HCT116 (cell line): ENCODE measurements at regions not wholly inside any gene's neighbourhood (a gene's known extent, or its start where the extent isn't known, plus 50 kb on each side); places are given as distances from the start of the nearest gene placed in this dataset.

ENCODE experiments used
- ATAC-seq: fragments of 200-7000 bp; cut with Tn5 transposase; 2 replicates; pipeline ENCODE4 v1.9.1; 2020; ENCODE audit warnings: mild to moderate bottlenecking, moderate library complexity
- BruUV-seq: library from RNA; stranded (reverse); fragments of 400-500 nt; replicated peaks from 2 replicates; lab custom pipeline; 2021; lab: Mats Ljungman, UMichigan
- CTCF ChIA-PET: fragments of 300-600 bp; sonication (Branson Sonifier 250); formaldehyde crosslinking; loops from one replicate; lab custom pipeline; 2021; ENCODE audit warnings: antibody characterized with exemption; lab: Charles Lee
- POLR2A ChIA-PET: fragments of 300-600, 350-600 bp; sonication (Branson Sonifier 250); formaldehyde crosslinking; loops from one replicate; lab custom pipeline; 2021; ENCODE audit warnings: antibody characterized with exemption; lab: Charles Lee
- RAD21 ChIA-PET, 2 experiments: fragments of 300-600 bp; sonication (Branson Sonifier 250); formaldehyde crosslinking; loops; one replicate each; lab custom pipeline; 2023; ENCODE audit warnings: low total read pairs in 2 of 2; ENCODE audit not compliant: uncharacterized antibody in 2 of 2, unreplicated experiment in 2 of 2, low non-redundant PET in 1 of 2; lab: Charles Lee
- DNase-seq: peaks from one replicate; pipeline ENCODE4 v3.0.0-alpha.2; 2010; ENCODE audit warnings: low read depth, low spot score
- H2AFZ ChIP-seq: fragments of 200-600 bp; shearing (Covaris generic), sonication (generic); 2 replicates; pipeline ENCODE4 v1.6.1; 2017; ENCODE audit warnings: low read depth, mixed run types, mixed read lengths, antibody characterized with exemption, low read length; ENCODE audit not compliant: poor library complexity, severe bottlenecking
- H3K27ac ChIP-seq: 2 replicates; pipeline ENCODE4 v1.5.1; 2012; ENCODE audit warnings: low read depth, low read length
- H3K27me3 ChIP-seq: fragments of 200-600 bp; sonication (generic); 2 replicates; pipeline ENCODE4 v1.6.1; 2016; ENCODE audit warnings: mixed run types, low read length, mixed read lengths; ENCODE audit not compliant: insufficient read depth
- H3K36me3 ChIP-seq, 2 experiments: fragments of 200-500 bp in 1 of 2; fragments of 200-600 bp in 1 of 2; sonication (Bioruptor generic) in 1 of 2; sonication (generic) in 1 of 2; 2 replicates each; pipeline versions ENCODE4 v1.5.1 to v1.6.1; 2014 to 2016; ENCODE audit warnings: low read length in 2 of 2, inconsistent platforms in 1 of 2, mixed read lengths in 1 of 2, mixed run types in 1 of 2; ENCODE audit not compliant: insufficient read depth in 2 of 2, control insufficient read depth in 1 of 2
- H3K4me1 ChIP-seq, 2 experiments: fragments of 200-600 bp in 1 of 2; sonication (generic) in 1 of 2; 2 replicates each; pipeline versions ENCODE4 v1.5.1 to v1.6.1; 2012 to 2017; ENCODE audit warnings: low read length in 2 of 2, inconsistent platforms in 1 of 2, mild to moderate bottlenecking in 1 of 2, mixed read lengths in 1 of 2, mixed run types in 1 of 2, moderate library complexity in 1 of 2; ENCODE audit not compliant: insufficient read depth in 2 of 2, control insufficient read depth in 1 of 2
- H3K4me2 ChIP-seq: fragments of 200-600 bp; sonication (generic); 2 replicates; pipeline ENCODE4 v1.6.1; 2017; ENCODE audit warnings: mixed run types, low read length, mixed read lengths
- H3K4me3 ChIP-seq, 2 experiments: fragments of 200-600 bp in 1 of 2; sonication (generic) in 1 of 2; replicated peaks in 1 of 2; 2 replicates each; pipeline ENCODE4 v1.5.1; 2011 to 2016; ENCODE audit warnings: low read length in 2 of 2, control low read depth in 1 of 2, low read depth in 1 of 2, mild to moderate bottlenecking in 1 of 2, mixed read lengths in 1 of 2, mixed run types in 1 of 2
- H3K79me2 ChIP-seq: fragments of 200-600 bp; sonication (generic); 2 replicates; pipeline ENCODE4 v1.6.1; 2017; ENCODE audit warnings: mild to moderate bottlenecking, mixed run types, low read length, moderate library complexity, mixed read lengths; ENCODE audit not compliant: insufficient read depth
- H3K9ac ChIP-seq: fragments of 200-600 bp; sonication (generic); 2 replicates; pipeline ENCODE4 v1.6.1; 2016; ENCODE audit warnings: low read length, mixed read lengths
- H3K9me2 ChIP-seq: fragments of 200-600 bp; sonication (generic), shearing (Covaris generic); 2 replicates; pipeline ENCODE4 v1.6.1; 2017; ENCODE audit warnings: mixed run types, mild to moderate bottlenecking, moderate library complexity; ENCODE audit not compliant: insufficient read depth
- H3K9me3 ChIP-seq, 2 experiments: fragments of 200-500 bp in 1 of 2; fragments of 200-600 bp in 1 of 2; sonication (Bioruptor generic) in 1 of 2; sonication (generic) in 1 of 2; 2 replicates each; pipeline ENCODE4 v1.6.1; 2014 to 2017; ENCODE audit warnings: low read length in 2 of 2, mixed read lengths in 2 of 2, inconsistent platforms in 1 of 2, low read depth in 1 of 2, mild to moderate bottlenecking in 1 of 2, mixed run types in 1 of 2, moderate library complexity in 1 of 2; ENCODE audit not compliant: control insufficient read depth in 1 of 2, insufficient read depth in 1 of 2
- H4K20me1 ChIP-seq: fragments of 200-600 bp; sonication (generic), shearing (Covaris generic); 2 replicates; pipeline ENCODE4 v1.6.1; 2017; ENCODE audit warnings: mixed run types, mild to moderate bottlenecking, moderate library complexity; ENCODE audit not compliant: insufficient read depth
- CEBPB ChIP-seq: IDR thresholded peaks from 2 replicates; pipeline ENCODE4 v1.6.1; 2012; ENCODE audit warnings: low read depth
- POLR2AphosphoS5 ChIP-seq: IDR thresholded peaks from 2 replicates; pipeline ENCODE4 v1.6.1; 2011; ENCODE audit warnings: mild to moderate bottlenecking, low read depth, low read length, moderate library complexity
- REST ChIP-seq: IDR thresholded peaks from 2 replicates; pipeline ENCODE4 v1.6.1; 2012; ENCODE audit warnings: low read depth
- SRF ChIP-seq: IDR thresholded peaks from 2 replicates; pipeline ENCODE4 v1.6.1; 2012; ENCODE audit warnings: low read depth
- intact Hi-C: fragments of 100-400 bp; cut with micrococcal nuclease; formaldehyde crosslinking; loops from 2 replicates; pipeline ENCODE4 v1.10.0; 2022
- TF ChIP-seq, protein P1 (sequence below): IDR thresholded peaks from 2 replicates; pipeline ENCODE4 v1.6.1; 2012

DNA sequence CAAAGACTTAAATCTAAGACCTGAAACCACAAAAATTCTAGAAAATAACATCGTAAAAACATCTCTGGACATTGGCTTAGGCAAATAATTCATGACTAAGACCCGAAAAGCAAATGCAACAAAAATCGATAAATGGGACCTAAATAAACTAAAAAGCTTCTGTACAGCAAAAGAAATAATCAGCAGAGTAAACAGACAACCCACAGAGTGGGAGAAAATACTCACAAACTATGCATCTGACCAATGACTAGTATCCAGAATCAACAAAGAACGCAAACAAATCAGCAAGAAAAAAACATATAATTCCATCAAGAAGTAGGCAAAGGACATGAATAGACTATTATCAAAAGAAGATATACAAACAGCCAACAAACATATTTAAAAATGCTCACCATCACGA is 749.4 kb downstream of the PLOD2 start:
- ChIA-PET CTCF (no interaction called here), POLR2A (no interaction called here), RAD21 (no interaction called here)
- no peaks in the 10 kb centered on the region for H3K79me2 ChIP-seq
- intact Hi-C loops: no loop called here
- DNase-seq: no peak
- H4K20me1 ChIP-seq: no peaks in the 10 kb centered on the region
- H3K9me2 ChIP-seq: no peaks in the 10 kb centered on the region
- ATAC-seq: no peak
- H3K27me3 ChIP-seq: no peaks in the 10 kb centered on the region
- H3K27ac ChIP-seq: no peak overlapping the region
- no peak for TF ChIP-seq SRF
- TF ChIP-seq POLR2AphosphoS5: no peak
- TF ChIP-seq REST: no peak
- H3K4me3 ChIP-seq: no peak overlapping the region
- no peaks in the 10 kb centered on the region for H3K36me3 ChIP-seq
- BruUV-seq: no TSS peak
- no peaks in the 10 kb centered on the region for H3K9me3 ChIP-seq
- H3K9ac ChIP-seq: no peak overlapping the region
- H3K4me2 ChIP-seq: no peak overlapping the region
- no peak overlapping the region for H2AFZ ChIP-seq
- H3K4me1 ChIP-seq: no peaks in the 10 kb centered on the region

- H4K20me1 ChIP-seq: no peaks in the 10 kb centered on the region
- no peak overlapping the region for H2AFZ ChIP-seq
- no peaks in the 10 kb centered on the region for H3K27me3 ChIP-seq
- ATAC-seq: no peak
- TF ChIP-seq CEBPB: no peak
- TF ChIP-seq, protein P1, sequence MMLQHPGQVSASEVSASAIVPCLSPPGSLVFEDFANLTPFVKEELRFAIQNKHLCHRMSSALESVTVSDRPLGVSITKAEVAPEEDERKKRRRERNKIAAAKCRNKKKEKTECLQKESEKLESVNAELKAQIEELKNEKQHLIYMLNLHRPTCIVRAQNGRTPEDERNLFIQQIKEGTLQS: no peak
- no peaks in the 10 kb centered on the region for H3K36me3 ChIP-seq
- H3K4me3 ChIP-seq: no peak overlapping the region
- H3K4me1 ChIP-seq: no peaks in the 10 kb centered on the region
- no peak overlapping the region for H3K9ac ChIP-seq
- ChIA-PET CTCF (no interaction called here), RAD21 (no interaction called here), POLR2A (no interaction called here)
- DNase-seq: no peak
- no peaks in the 10 kb centered on the region for H3K9me3 ChIP-seq
- H3K79me2 ChIP-seq: no peaks in the 10 kb centered on the region
- no peaks in the 10 kb centered on the region for H3K9me2 ChIP-seq
- intact Hi-C loops: no loop called here
- BruUV-seq: no TSS peak
- H3K27ac ChIP-seq: no peak overlapping the region
- H3K4me2 ChIP-seq: no peak overlapping the region
Measured at GRCh38 chr3:145417678-145418077, 743.3 kb downstream of the PLOD2 start.
